Liver (tissue), 8 donors: ENCODE measurements at regions not wholly inside any gene's neighbourhood (a gene's known extent, or its start where the extent isn't known, plus 50 kb on each side); places are given as distances from the start of the nearest gene placed in this dataset.
A peak's percentile ranks its signal among the peaks of the same experiment; 100 is the strongest.

ENCODE experiments used
- DNase-seq: peaks from one replicate; pipeline ENCODE4 v3.0.0-alpha.2; 2017; ENCODE audit warnings: low spot score
- H3K27ac ChIP-seq, 2 donors: one replicate each; pipeline ENCODE4 v1.7.0; 2013; ENCODE audit warnings: inconsistent platforms in 2 of 2, low read length in 2 of 2, control low read depth in 1 of 2, low read depth in 1 of 2, mild to moderate bottlenecking in 1 of 2
- H3K27me3 ChIP-seq, 4 donors: one replicate each; pipeline versions ENCODE4 v1.6.1 to v1.7.0; 2013; ENCODE audit warnings: low read length in 3 of 4, inconsistent platforms in 1 of 4, mild to moderate bottlenecking in 1 of 4, moderate library complexity in 1 of 4; ENCODE audit not compliant: control insufficient read depth in 4 of 4, insufficient read depth in 4 of 4
- H3K36me3 ChIP-seq, 4 donors: one replicate each; pipeline versions ENCODE4 v1.6.1 to v1.7.0; 2013; ENCODE audit warnings: low read length in 3 of 4, mild to moderate bottlenecking in 3 of 4, low read depth in 1 of 4, moderate library complexity in 1 of 4; ENCODE audit not compliant: control insufficient read depth in 4 of 4, insufficient read depth in 3 of 4
- H3K4me1 ChIP-seq, 4 donors: one replicate each; pipeline versions ENCODE4 v1.6.1 to v1.7.0; 2013; ENCODE audit warnings: low read length in 3 of 4, mild to moderate bottlenecking in 3 of 4, moderate library complexity in 1 of 4; ENCODE audit not compliant: control insufficient read depth in 4 of 4, insufficient read depth in 4 of 4
- H3K4me3 ChIP-seq, 3 donors: one replicate each; pipeline versions ENCODE4 v1.6.1 to v1.7.0; 2013; ENCODE audit warnings: low read length in 3 of 3, control low read depth in 1 of 3, low read depth in 1 of 3, mild to moderate bottlenecking in 1 of 3
- H3K9ac ChIP-seq, 2 donors: one replicate each; pipeline ENCODE4 v1.7.0; 2013; ENCODE audit warnings: low read length in 2 of 2, mild to moderate bottlenecking in 2 of 2, moderate library complexity in 2 of 2, control low read depth in 1 of 2, low read depth in 1 of 2
- H3K9me3 ChIP-seq, 4 donors: one replicate each; pipeline versions ENCODE4 v1.6.1 to v1.7.0; 2013; ENCODE audit warnings: low read length in 3 of 4; ENCODE audit not compliant: control insufficient read depth in 4 of 4
- EGR1 ChIP-seq, 2 donors: IDR thresholded peaks; 2 replicates each; pipeline ENCODE4 v1.6.1; 2016 to 2018; ENCODE audit warnings: antibody characterized with exemption in 2 of 2, low read depth in 2 of 2
- FOXA1 ChIP-seq: IDR thresholded peaks from 2 replicates; pipeline ENCODE4 v1.6.1; 2016; ENCODE audit warnings: antibody characterized with exemption
- FOXA2 ChIP-seq: IDR thresholded peaks from 2 replicates; pipeline ENCODE4 v1.6.1; 2016; ENCODE audit warnings: antibody characterized with exemption
- GABPA ChIP-seq, 2 donors: IDR thresholded peaks in 1 of 2; conservative IDR thresholded peaks in 1 of 2; 2 replicates each; pipeline ENCODE4 v1.6.1; 2016; ENCODE audit warnings: antibody characterized with exemption in 2 of 2, mild to moderate bottlenecking in 1 of 2, moderate library complexity in 1 of 2
- HNF4A ChIP-seq, 2 donors: conservative IDR thresholded peaks; 2 replicates each; pipeline ENCODE4 v1.6.1; 2016; ENCODE audit warnings: antibody characterized with exemption in 2 of 2, mild to moderate bottlenecking in 2 of 2
- HNF4G ChIP-seq: IDR thresholded peaks from 2 replicates; pipeline ENCODE4 v1.6.1; 2016; ENCODE audit warnings: antibody characterized with exemption
- JUND ChIP-seq, 2 donors: IDR thresholded peaks; 2 replicates each; pipeline ENCODE4 v1.6.1; 2016; ENCODE audit warnings: antibody characterized with exemption in 2 of 2
- NR2F2 ChIP-seq: IDR thresholded peaks from 2 replicates; pipeline ENCODE4 v1.6.1; 2016; ENCODE audit warnings: antibody characterized with exemption
- RAD21 ChIP-seq, 2 donors: IDR thresholded peaks; 2 replicates each; pipeline ENCODE4 v1.6.1; 2016; ENCODE audit warnings: antibody characterized with exemption in 2 of 2, mild to moderate bottlenecking in 2 of 2
- RXRA ChIP-seq, 2 donors: IDR thresholded peaks; 2 replicates each; pipeline ENCODE4 v1.6.1; 2017 to 2018; ENCODE audit warnings: antibody characterized with exemption in 2 of 2, mild to moderate bottlenecking in 1 of 2
- SP1 ChIP-seq: IDR thresholded peaks from 2 replicates; pipeline ENCODE4 v1.6.1; 2018; ENCODE audit warnings: antibody characterized with exemption, mild to moderate bottlenecking
- TAF1 ChIP-seq: conservative IDR thresholded peaks from 2 replicates; pipeline ENCODE4 v1.6.1; 2016; ENCODE audit warnings: antibody characterized with exemption, mild to moderate bottlenecking
- YY1 ChIP-seq: IDR thresholded peaks from 2 replicates; pipeline ENCODE4 v1.6.1; 2016; ENCODE audit warnings: antibody characterized with exemption, mild to moderate bottlenecking
- ZBTB33 ChIP-seq: IDR thresholded peaks from 2 replicates; pipeline ENCODE4 v1.6.1; 2016; ENCODE audit warnings: antibody characterized with exemption
- WGBS: extraction: QIAGEN DNeasy Blood & Tissue Kit; methylation state at CpG from one replicate; pipeline ENCODE4 v1.1.7; 2013; 5-methylcytosine and 5-hydroxymethylcytosine counted together
- TF ChIP-seq, protein P1 (sequence below): IDR thresholded peaks from 2 replicates; pipeline ENCODE4 v1.6.1; 2016; ENCODE audit warnings: antibody characterized with exemption, mild to moderate bottlenecking
- TF ChIP-seq, protein P2 (sequence below): IDR thresholded peaks from 2 replicates; pipeline ENCODE4 v1.6.1; 2016; ENCODE audit warnings: antibody characterized with exemption
- TF ChIP-seq, protein P3 (sequence below): fragments of 150-350 bp; IDR thresholded peaks from 2 replicates; pipeline ENCODE4 v1.5.1; 2017; ENCODE audit warnings: improper control_type of control experiment, low read depth, low read length; ENCODE audit not compliant: missing input control
- TF ChIP-seq, protein P4 (sequence below): IDR thresholded peaks from 2 replicates; pipeline ENCODE4 v1.6.1; 2016; ENCODE audit warnings: antibody characterized with exemption
- donor health status: healthy.
- donor health status: healthy.
- donor health status: healthy.
- donor health status: healthy.
- donor health status: healthy.

DNA sequence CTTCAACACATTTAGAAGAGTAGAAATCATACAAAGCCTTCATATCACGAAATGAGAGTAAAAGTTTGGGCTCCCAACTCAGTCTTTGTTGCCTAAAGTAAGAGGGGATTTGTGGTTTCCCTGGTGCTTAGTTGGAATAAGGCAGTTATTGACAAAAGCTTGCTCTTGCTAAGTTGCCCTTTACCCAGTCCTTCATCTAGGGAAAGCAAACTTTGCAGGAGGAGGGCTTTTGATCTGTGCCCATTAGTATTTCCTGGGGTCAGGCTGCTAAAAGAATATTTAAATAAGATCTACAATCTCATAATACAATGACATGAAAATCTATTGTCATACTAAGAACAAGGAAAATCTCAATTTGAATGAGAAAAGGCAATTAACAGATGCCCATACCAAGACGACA lies 84.1 kb upstream of the ACO1 start:
- Histone ChIP-seq H3K4me3 (no peak overlapping the region), H3K36me3 (no peaks in the 10 kb centered on the region), H3K9ac (no peak overlapping the region), H3K27me3 (no peaks in the 10 kb centered on the region), H3K9me3 (no peaks in the 10 kb centered on the region), H3K4me1 (peaks cover 0 to 7% (median 5%) of the 10 kb centered on the region in 4 donors), H3K27ac (no peak overlapping the region)
- WGBS, result 58% methylated on average over 2 of the region's 2 CpGs
- TF ChIP-seq, protein P1, sequence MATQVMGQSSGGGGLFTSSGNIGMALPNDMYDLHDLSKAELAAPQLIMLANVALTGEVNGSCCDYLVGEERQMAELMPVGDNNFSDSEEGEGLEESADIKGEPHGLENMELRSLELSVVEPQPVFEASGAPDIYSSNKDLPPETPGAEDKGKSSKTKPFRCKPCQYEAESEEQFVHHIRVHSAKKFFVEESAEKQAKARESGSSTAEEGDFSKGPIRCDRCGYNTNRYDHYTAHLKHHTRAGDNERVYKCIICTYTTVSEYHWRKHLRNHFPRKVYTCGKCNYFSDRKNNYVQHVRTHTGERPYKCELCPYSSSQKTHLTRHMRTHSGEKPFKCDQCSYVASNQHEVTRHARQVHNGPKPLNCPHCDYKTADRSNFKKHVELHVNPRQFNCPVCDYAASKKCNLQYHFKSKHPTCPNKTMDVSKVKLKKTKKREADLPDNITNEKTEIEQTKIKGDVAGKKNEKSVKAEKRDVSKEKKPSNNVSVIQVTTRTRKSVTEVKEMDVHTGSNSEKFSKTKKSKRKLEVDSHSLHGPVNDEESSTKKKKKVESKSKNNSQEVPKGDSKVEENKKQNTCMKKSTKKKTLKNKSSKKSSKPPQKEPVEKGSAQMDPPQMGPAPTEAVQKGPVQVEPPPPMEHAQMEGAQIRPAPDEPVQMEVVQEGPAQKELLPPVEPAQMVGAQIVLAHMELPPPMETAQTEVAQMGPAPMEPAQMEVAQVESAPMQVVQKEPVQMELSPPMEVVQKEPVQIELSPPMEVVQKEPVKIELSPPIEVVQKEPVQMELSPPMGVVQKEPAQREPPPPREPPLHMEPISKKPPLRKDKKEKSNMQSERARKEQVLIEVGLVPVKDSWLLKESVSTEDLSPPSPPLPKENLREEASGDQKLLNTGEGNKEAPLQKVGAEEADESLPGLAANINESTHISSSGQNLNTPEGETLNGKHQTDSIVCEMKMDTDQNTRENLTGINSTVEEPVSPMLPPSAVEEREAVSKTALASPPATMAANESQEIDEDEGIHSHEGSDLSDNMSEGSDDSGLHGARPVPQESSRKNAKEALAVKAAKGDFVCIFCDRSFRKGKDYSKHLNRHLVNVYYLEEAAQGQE, result no peak
- TF ChIP-seq SP1, result peak; percentile 45
- TF ChIP-seq, protein P2, sequence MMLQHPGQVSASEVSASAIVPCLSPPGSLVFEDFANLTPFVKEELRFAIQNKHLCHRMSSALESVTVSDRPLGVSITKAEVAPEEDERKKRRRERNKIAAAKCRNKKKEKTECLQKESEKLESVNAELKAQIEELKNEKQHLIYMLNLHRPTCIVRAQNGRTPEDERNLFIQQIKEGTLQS, result no peak
- no peak for TF ChIP-seq YY1
- no peak for TF ChIP-seq JUND (IDR thresholded peaks at IDR 0.05)
- no peak for TF ChIP-seq RAD21 (IDR thresholded peaks at IDR 0.05)
- TF ChIP-seq HNF4A (conservative IDR thresholded peaks at IDR 0.05), result peak; percentile 70 to 77
- TF ChIP-seq, protein P3, sequence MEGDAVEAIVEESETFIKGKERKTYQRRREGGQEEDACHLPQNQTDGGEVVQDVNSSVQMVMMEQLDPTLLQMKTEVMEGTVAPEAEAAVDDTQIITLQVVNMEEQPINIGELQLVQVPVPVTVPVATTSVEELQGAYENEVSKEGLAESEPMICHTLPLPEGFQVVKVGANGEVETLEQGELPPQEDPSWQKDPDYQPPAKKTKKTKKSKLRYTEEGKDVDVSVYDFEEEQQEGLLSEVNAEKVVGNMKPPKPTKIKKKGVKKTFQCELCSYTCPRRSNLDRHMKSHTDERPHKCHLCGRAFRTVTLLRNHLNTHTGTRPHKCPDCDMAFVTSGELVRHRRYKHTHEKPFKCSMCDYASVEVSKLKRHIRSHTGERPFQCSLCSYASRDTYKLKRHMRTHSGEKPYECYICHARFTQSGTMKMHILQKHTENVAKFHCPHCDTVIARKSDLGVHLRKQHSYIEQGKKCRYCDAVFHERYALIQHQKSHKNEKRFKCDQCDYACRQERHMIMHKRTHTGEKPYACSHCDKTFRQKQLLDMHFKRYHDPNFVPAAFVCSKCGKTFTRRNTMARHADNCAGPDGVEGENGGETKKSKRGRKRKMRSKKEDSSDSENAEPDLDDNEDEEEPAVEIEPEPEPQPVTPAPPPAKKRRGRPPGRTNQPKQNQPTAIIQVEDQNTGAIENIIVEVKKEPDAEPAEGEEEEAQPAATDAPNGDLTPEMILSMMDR, result no peak
- peak; percentile 17 to 20 for TF ChIP-seq RXRA (IDR thresholded peaks at IDR 0.05)
- TF ChIP-seq NR2F2, result no peak
- TF ChIP-seq ZBTB33, result no peak
- TF ChIP-seq FOXA1, result no peak
- no peak for TF ChIP-seq EGR1 (IDR thresholded peaks at IDR 0.05; ENCODE audit: low read depth in 2 of 2)
- no peak for TF ChIP-seq GABPA (IDR thresholded peaks at IDR 0.05 in 1 of 2, conservative IDR thresholded peaks at IDR 0.05 in 1 of 2)
- TF ChIP-seq TAF1, result no peak
- TF ChIP-seq, protein P4, sequence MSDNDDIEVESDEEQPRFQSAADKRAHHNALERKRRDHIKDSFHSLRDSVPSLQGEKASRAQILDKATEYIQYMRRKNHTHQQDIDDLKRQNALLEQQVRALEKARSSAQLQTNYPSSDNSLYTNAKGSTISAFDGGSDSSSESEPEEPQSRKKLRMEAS, result no peak
- TF ChIP-seq HNF4G, result peak; percentile 18
- TF ChIP-seq FOXA2, result peak; percentile 62
- no peak for DNase-seq
